Aorta (tissue), 5 donors: ENCODE measurements at regions not wholly inside any gene's neighbourhood (a gene's known extent, or its start where the extent isn't known, plus 50 kb on each side); places are given as distances from the start of the nearest gene placed in this dataset.

Experiments used
- ATAC-seq: fragments of 200-7000 bp; cut with Tn5 transposase; one replicate; pipeline ENCODE4 v1.9.1; 2022; ENCODE audit warnings: moderate library complexity; ENCODE audit not compliant: low FRiP score
- DNase-seq, 2 donors: peaks; one replicate each; pipeline ENCODE4 v3.0.0-alpha.2; 2020
- H3K27ac ChIP-seq, 2 donors: one replicate each; pipeline ENCODE4 v1.5.1; 2013; ENCODE audit warnings: low read length in 2 of 2, mild to moderate bottlenecking in 2 of 2, moderate library complexity in 2 of 2, control low read depth in 1 of 2, inconsistent platforms in 1 of 2, low read depth in 1 of 2
- H3K27me3 ChIP-seq, 2 donors: one replicate each; pipeline ENCODE4 v1.6.1; 2013; ENCODE audit warnings: control low read depth in 1 of 2, low read length in 1 of 2, mild to moderate bottlenecking in 1 of 2, moderate library complexity in 1 of 2; ENCODE audit not compliant: insufficient read depth in 2 of 2, control insufficient read depth in 1 of 2
- H3K36me3 ChIP-seq, 2 donors: one replicate each; pipeline ENCODE4 v1.6.1; 2013; ENCODE audit warnings: control low read depth in 1 of 2, low read length in 1 of 2, mild to moderate bottlenecking in 1 of 2; ENCODE audit not compliant: insufficient read depth in 2 of 2, control insufficient read depth in 1 of 2
- H3K4me1 ChIP-seq, 2 donors: one replicate each; pipeline ENCODE4 v1.6.1; 2013; ENCODE audit warnings: low read length in 2 of 2, control low read depth in 1 of 2, mild to moderate bottlenecking in 1 of 2, moderate library complexity in 1 of 2; ENCODE audit not compliant: insufficient read depth in 2 of 2, control insufficient read depth in 1 of 2
- H3K4me3 ChIP-seq, 2 donors: one replicate each; pipeline ENCODE4 v1.5.1; 2013; ENCODE audit warnings: low read length in 2 of 2, control low read depth in 1 of 2, mild to moderate bottlenecking in 1 of 2
- H3K9me3 ChIP-seq: one replicate; pipeline ENCODE4 v1.6.1; 2013; ENCODE audit warnings: mild to moderate bottlenecking, low read length; ENCODE audit not compliant: control insufficient read depth
- WGBS, 2 donors: extraction: QIAGEN DNeasy Blood & Tissue Kit; methylation state at CpG; one replicate each; pipeline ENCODE4 v1.1.7; 2013; 5-methylcytosine and 5-hydroxymethylcytosine counted together
- intact Hi-C, 2 donors: fragments of 100-400 bp; cut with DNase I; formaldehyde crosslinking; loops; one replicate each; pipeline versions ENCODE4 v1.14.2 to v1.15.0; 2022
- donor health status: healthy with polysubstance abuse.
- donor health status: Bipolar disorder and iron deficiency.
- donor health status: DM: no; HTN: no; CAD: no.
- donor health status: DM: no; HTN: no; CAD: no.
- donor health status: DM: yes; HTN: yes; CAD: no.

- intact Hi-C loops, result no loop called here
- H3K27me3 ChIP-seq, result no peaks in the 10 kb centered on the region
- no peak overlapping the region for H3K4me3 ChIP-seq
- H3K4me1 ChIP-seq, result no peaks in the 10 kb centered on the region
- DNase-seq, result no peak
- no peak overlapping the region for H3K27ac ChIP-seq
- no peaks in the 10 kb centered on the region for H3K9me3 ChIP-seq
- WGBS, 2 donors, result 92 to 95% methylated on average over 6 of the region's 6 CpGs
- H3K36me3 ChIP-seq, result no peaks in the 10 kb centered on the region
- ATAC-seq, result no peak
These were observed 606.0 kb upstream of the GCFC2 start for GRCh38 chr2:76316691-76317090.

- no peak for DNase-seq
- Histone ChIP-seq H3K27me3 (no peaks in the 10 kb centered on the region), H3K4me1 (no peaks in the 10 kb centered on the region), H3K36me3 (no peaks in the 10 kb centered on the region), H3K27ac (no peak overlapping the region), H3K4me3 (no peak overlapping the region), H3K9me3 (no peaks in the 10 kb centered on the region)
- no peak for ATAC-seq
- 25 to 28% methylated on average over 3 of the region's 3 CpGs for WGBS, 2 donors
- intact Hi-C loops, result no loop called here
These were observed 603.7 kb upstream of the GCFC2 start for GRCh38 chr2:76314271-76315020.

- WGBS, 2 donors, result 70 to 71% methylated on average over 4 of the region's 4 CpGs
- H3K36me3 ChIP-seq, result no peaks in the 10 kb centered on the region
- no peak overlapping the region for H3K4me3 ChIP-seq
- no peaks in the 10 kb centered on the region for H3K4me1 ChIP-seq
- no peaks in the 10 kb centered on the region for H3K27me3 ChIP-seq
- intact Hi-C loops, result no loop called here
- H3K27ac ChIP-seq, result no peak overlapping the region
- H3K9me3 ChIP-seq, result no peaks in the 10 kb centered on the region
- DNase-seq (no peak), ATAC-seq (no peak)
These were observed 601.5 kb upstream of the GCFC2 start for GRCh38 chr2:76312236-76312635.

- no peaks in the 10 kb centered on the region for H3K4me1 ChIP-seq
- no peaks in the 10 kb centered on the region for H3K27me3 ChIP-seq
- ATAC-seq, result no peak
- H3K27ac ChIP-seq, result no peak overlapping the region
- H3K9me3 ChIP-seq, result no peaks in the 10 kb centered on the region
- H3K4me3 ChIP-seq, result no peak overlapping the region
- WGBS, 2 donors, result 30 to 42% methylated on average over 4 of the region's 4 CpGs
- intact Hi-C loops, result no loop called here
- H3K36me3 ChIP-seq, result no peaks in the 10 kb centered on the region
- no peak for DNase-seq
These were observed 601.0 kb upstream of the GCFC2 start for GRCh38 chr2:76311728-76312127.

GRCh38 chr2:76310894-76311633 lies 600.3 kb upstream of the GCFC2 start:
- 72% methylated on average over 2 of the region's 2 CpGs for WGBS, 2 donors

GRCh38 chr2:76307495-76307894 lies 596.8 kb upstream of the GCFC2 start:
- no peak for DNase-seq
- H3K4me1 ChIP-seq, result no peaks in the 10 kb centered on the region
- ATAC-seq, result no peak
- H3K9me3 ChIP-seq, result no peaks in the 10 kb centered on the region
- H3K27me3 ChIP-seq, result no peaks in the 10 kb centered on the region
- H3K27ac ChIP-seq, result no peak overlapping the region
- H3K36me3 ChIP-seq, result no peaks in the 10 kb centered on the region
- intact Hi-C loops, result no loop called here
- no peak overlapping the region for H3K4me3 ChIP-seq

More at GRCh38 chr2:76310894-76311633, 600.3 kb upstream of the GCFC2 start:
- Histone ChIP-seq H3K27me3 (no peaks in the 10 kb centered on the region), H3K36me3 (no peaks in the 10 kb centered on the region), H3K4me1 (no peaks in the 10 kb centered on the region), H3K27ac (no peak overlapping the region), H3K9me3 (no peaks in the 10 kb centered on the region), H3K4me3 (no peak overlapping the region)
- no peak for ATAC-seq
- intact Hi-C loops, result no loop called here
- no peak for DNase-seq

GRCh38 chr2:76298041-76298440 lies 587.3 kb upstream of the GCFC2 start:
- DNase-seq (no peak), ATAC-seq (no peak)
- Histone ChIP-seq H3K27ac (no peak overlapping the region), H3K9me3 (no peaks in the 10 kb centered on the region), H3K4me1 (no peaks in the 10 kb centered on the region), H3K27me3 (no peaks in the 10 kb centered on the region), H3K36me3 (no peaks in the 10 kb centered on the region), H3K4me3 (no peak overlapping the region)
- intact Hi-C loops, result no loop called here

GRCh38 chr2:76296438-76296837 lies 585.7 kb upstream of the GCFC2 start:
- intact Hi-C loops, result no loop called here
- 85 to 89% methylated on average over 3 of the region's 3 CpGs for WGBS, 2 donors
- H3K4me3 ChIP-seq, result no peak overlapping the region
- DNase-seq (no peak), ATAC-seq (no peak)
- no peaks in the 10 kb centered on the region for H3K36me3 ChIP-seq
- no peaks in the 10 kb centered on the region for H3K4me1 ChIP-seq
- no peak overlapping the region for H3K27ac ChIP-seq
- H3K27me3 ChIP-seq, result no peaks in the 10 kb centered on the region
- no peaks in the 10 kb centered on the region for H3K9me3 ChIP-seq

GRCh38 chr2:76295762-76296161 lies 585.0 kb upstream of the GCFC2 start:
- intact Hi-C loops, result no loop called here
- H3K27me3 ChIP-seq, result no peaks in the 10 kb centered on the region
- H3K9me3 ChIP-seq, result no peaks in the 10 kb centered on the region
- H3K4me1 ChIP-seq, result no peaks in the 10 kb centered on the region
- H3K27ac ChIP-seq, result no peak overlapping the region
- no peak overlapping the region for H3K4me3 ChIP-seq
- ATAC-seq (no peak), DNase-seq (no peak)
- no peaks in the 10 kb centered on the region for H3K36me3 ChIP-seq
